ENCODE measurements at regions not wholly inside any gene's neighbourhood (a gene's known extent, or its start where the extent isn't known, plus 50 kb on each side); places are given as distances from the start of the nearest gene placed in this dataset.
"Not testable (repeated sequence)": the region's sequence is repeated elsewhere in the genome, so short reads cannot be mapped to it uniquely, and the experiment has no call there.

DNA sequence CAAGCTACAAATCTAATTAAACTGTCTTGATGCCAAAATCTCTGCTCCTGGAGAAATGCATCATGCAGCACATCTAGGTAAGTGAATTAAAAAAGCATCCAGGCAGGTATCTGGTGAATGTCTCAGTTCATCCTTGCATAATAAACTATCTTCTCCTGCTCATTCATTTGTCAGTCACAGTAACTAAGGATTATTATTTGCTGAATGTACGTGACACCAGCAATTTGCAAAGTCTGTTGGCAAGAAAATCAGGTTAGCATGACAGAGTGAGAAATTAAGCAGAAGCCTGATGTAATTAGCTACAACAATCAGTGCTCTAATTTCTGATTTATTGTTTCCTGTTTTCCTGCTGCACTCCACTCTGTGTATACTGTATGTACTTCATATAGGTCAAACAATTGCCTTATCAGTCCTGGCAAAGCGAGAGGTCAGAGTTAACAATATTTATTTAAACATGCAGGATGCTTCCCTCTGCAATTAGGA, 213.6 kb downstream of the FBXO8 start:
- no peak for DNase-seq (ENCODE audit: low read depth)

DNA sequence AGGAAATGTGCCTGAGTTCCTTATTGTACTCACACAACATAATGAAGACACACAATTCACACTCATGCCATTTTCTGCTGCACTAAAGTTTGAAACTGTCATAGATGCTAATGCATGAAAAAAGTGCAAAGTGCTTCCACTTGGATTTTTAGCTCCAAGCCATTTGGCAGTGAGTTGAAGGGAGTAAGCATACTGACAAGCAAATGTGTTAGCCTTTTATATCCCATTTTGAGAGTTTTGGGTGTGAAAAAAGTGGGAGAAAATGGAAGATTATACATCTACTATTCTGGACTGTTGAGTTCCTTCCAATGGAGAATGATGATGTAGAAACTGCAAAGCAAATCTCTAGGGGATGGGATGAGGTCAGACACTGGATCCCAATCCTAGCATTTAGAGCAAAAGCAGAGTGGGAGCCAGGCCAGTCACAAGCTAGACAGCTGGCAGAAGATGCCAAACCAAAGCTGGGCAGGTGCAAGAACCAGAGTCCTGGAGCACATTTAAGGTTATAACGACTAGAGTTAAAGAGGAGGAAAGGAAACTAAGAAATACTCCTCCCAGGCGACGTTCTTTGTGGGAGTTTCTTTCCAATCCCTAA, 216.8 kb downstream of the FBXO8 start:
- no peak for DNase-seq (ENCODE audit: low read depth)

DNA sequence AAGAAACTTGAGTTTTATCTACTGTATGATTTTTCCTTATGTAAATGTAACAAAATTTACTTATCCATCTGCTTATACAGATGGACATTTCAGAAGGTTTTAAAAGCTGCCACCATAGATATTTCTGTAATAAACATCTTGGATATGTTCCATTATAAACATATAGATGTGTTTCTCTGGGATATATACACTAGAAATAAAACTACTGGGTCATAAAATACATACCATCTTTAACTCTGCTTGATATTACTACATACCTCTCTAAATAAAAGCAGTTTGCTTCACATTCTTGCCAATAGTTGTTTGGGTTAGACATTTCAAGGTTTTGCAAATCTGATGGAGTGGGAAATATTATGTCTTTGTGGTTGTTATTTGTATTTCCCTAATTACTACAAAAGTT, 220.6 kb downstream of the FBXO8 start:
- DNase-seq (ENCODE audit: low read depth): no peak

DNA sequence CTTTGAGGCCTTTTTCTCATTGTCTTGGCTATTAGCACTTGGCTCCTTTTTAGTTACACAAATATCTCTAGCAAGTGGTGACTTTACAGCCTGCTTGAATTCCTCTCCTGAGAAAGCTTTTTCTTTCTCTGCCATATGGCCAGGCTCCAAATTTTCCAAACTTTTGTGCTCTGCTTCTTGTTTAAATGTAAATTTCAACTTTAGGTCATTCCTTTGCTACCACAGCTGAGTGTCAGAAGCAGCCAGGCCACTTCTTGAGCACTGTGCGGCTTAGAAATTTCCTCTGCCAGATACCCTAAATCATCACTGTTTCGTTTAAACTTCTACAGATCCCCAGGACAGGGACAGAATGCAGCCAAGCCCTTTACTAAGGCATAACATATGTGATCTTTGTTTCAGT, 222.4 kb downstream of the FBXO8 start:
- no peak for DNase-seq (ENCODE audit: low read depth)

DNA sequence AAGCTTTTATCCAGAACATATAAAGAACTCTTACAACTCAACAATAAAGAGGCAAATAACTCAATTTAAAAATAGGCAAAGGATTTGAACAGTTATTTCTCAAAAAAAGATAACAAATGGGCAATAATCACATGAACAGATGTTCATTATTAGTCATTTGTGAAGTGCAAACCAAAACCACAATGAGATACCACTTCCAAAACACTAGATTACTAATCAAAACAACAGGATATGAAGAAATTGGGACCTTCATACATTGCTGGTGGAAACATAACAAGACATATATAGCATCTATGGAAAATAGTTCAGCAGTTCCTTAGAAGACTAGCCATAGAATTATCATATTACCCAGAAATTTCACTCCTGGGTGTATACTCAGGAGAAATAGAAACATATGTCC, 224.6 kb downstream of the FBXO8 start:
- no peak for DNase-seq (ENCODE audit: low read depth)

DNA sequence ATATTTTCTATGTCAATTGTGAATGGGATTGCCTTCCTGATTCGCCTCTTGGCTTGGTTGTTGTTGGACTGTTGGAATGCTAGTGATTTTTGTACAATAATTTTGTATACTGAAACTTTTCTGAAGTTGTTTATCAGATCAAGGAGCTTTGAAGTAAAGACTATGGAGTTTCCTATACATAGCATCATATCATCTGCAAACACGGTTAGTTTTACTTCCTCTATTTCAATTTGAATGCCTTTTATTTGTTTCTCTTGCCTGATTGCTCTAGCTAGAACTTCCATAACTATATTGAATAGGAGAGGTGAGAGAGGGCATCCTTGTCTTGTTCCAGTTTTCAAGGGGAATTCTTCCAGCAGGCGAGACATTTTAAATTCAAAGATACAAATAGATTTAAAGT, 226.5 kb downstream of the FBXO8 start:
- no peak for DNase-seq (ENCODE audit: low read depth)

DNA sequence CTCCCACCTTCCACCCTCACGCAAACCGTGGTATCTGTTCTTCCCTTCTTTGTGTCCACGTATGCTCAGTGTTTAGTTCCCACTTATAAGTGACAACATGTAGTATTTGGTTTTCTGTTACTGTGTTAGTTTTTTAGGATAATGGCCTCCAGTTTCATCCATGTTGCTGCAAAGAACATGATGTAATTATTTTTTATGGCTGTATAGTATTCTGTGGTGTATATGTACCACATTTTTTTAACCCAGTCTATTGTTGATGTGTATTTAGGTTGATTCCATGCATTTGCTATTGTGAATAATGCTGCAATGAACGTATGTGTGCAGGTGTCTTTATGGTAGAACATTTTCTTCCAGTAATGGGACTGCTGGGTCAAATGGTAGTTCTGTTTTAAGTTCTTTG, 228.1 kb downstream of the FBXO8 start:
- no peak for DNase-seq (ENCODE audit: low read depth)

DNA sequence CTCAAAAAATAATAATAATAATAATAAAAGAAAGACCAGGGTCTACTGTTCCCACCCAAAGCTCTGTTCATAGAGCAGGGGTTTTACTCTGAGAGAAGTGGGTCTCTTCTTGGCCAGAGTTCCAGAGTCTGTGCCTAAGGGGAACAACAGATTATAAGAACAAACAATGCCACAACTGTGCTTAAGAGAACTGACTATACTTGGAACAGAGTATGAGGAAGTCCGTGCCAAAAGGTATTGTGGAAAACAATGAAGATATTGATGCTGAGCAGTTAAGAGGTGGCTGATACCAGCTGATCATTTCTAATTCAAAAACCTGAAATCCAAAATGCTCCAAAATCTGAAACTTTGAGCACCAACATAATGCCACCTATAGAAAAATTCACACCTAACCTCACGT, 229.6 kb downstream of the FBXO8 start:
- DNase-seq (ENCODE audit: low read depth): no peak

DNA sequence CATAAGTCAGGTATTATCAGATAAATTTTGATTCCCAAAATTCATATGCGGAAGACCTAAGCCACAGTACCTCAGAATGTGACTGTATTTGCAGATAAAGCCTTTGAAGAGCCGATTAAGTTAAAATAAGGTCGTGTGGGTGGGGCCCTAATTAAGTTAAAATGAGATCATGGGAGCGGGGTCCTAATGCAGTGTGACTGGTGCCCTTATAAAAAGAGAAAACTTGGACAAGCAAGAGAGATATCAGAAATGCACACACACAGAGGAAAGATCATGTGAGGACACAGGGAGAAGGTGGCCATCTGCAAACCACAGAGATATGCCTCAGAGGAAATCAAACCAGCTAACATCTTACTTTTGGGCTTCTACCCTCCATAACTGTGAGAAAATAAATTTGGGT, 236.1 kb downstream of the FBXO8 start:
- DNase-seq (ENCODE audit: low read depth): no peak

DNA sequence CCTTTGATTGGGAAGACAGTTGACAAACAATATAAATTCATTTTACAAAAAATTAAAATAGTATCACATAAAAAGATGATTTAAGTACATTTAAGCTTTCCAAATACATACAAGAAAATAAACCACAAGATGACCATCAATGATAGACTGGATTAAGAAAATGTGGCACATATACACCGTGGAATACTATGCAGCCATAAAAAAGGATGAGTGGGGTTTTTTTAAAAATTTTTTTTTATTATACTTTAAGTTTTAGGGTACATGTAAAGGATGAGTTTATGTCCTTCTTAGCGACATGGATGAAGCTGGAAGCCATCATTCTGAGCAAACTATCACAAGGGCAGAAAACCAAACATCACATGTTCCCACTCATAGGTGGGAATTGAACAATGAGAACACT, 237.6 kb downstream of the FBXO8 start:
- not testable (repeated sequence) for DNase-seq (ENCODE audit: low read depth)

DNA sequence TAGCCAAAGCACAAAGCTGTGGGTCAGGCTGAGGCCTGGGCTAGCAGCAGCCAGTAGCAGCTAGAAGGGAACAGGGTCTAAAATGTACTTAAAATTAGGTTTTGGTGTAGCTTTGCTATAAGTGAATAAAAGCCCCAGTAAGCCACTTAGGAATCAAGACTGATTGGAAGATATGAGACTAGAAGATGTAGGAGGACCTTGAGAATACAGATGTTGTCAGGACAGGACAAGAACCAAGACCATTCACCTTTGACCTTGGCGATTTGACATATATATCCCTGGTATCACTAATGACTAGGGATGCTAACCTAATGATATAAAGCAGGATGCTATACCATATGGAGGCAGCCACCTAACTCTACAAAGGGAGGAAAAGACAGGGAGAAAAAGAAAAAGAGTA, 238.1 kb downstream of the FBXO8 start:
- DNase-seq (ENCODE audit: low read depth): no peak

DNA sequence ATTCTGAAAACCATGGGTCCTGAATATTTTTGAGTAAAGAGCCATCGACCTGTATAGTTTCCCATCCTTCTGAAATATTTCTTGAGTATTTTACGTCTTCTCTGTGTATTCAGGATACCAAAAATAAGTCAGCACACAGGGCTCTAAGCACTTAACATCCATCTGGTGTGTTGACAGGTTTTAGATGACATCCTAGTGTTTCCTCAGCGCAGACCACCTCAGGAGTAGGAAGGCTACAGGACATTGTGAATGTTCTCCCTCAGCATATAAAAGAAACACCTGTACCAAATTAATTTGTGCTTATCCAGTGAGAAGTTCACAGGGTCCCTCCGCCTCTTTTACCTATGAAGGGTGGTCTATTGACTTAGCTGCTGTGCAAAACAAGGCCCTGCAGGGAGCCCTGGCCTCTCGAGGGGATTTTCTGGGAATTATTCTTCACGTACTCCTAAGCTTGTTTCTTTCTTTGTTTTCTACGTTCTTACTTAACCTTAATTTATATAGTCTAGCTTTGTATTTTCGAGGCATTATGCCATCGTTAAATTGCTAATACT, 241.8 kb downstream of the FBXO8 start:
- DNase-seq (ENCODE audit: low read depth): no peak

DNA sequence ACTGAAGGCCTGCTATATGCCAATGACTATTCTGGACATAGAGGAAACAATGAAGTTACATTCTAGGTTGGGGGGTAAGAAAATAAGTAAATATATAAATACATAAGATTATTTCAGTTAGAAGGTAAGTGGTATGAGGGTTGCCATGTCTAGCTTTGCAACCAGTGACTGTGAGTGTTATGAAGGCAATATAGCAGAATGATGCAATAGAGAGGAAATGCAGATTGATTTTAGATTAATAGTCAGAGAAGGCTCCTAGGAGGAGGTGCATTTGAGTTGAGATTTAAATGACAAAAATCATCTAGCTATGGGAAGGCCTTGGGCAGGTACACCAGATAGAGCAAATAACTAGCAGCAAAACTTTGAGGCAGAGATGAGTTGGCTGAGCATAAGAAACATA, 243.2 kb downstream of the FBXO8 start:
- no peak for DNase-seq (ENCODE audit: low read depth)

DNA sequence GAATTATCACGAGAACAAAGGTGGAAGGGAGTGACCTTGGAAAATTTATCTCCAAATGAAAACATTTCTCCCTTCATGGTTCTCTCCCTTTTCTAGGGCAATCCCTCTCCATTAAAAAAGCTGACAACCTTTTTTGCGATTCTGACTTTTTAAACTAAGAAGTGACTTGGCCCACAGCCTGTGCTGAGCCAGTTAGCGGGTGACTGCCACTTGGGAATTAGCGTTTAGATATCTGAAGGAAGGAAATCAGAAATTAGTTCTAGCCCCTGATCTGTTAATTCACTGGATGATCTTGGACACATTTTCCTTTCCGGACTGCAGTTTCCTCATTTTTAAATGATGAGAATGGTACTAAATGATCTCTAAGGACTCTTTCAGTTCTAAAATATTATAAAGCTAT, 245.0 kb downstream of the FBXO8 start:
- no peak for DNase-seq (ENCODE audit: low read depth)

DNA sequence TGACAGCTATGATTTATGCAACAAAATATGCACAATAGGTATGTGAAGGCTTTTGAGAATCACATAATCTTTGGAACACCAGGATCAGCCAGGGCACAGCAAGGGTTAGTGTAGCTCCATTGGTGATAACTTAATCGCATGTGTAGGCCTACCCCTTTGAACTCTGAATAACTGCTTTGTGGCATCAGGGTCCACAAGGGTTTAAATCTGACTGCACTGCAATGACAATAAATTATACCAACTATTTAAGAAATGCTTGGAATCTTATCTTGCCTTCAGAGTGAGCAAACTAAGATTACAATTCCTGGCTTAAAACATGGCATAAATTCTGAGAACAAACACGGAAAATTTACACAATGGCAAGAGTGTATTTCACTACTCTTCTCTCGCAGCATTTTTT, 245.8 kb downstream of the FBXO8 start:
- DNase-seq (ENCODE audit: low read depth): no peak

DNA sequence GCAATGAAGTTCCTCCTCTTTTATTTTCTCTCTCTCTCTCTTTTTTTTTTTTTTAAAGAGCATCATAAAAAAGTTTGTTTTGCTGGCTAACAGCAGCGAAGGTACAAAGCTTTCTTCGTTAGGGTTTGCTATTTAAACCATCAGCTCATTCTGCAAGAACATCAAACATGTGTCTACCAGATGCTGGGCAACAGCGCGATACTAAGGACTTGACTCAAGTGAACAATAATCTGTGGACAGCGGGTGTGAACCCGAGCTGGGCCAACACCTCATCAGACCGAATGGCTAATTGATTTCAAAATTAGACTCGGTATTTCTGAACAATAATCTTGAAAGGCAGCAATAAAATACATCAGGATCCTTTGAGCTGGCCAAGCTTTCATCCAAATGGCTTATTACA, 246.4 kb downstream of the FBXO8 start:
- DNase-seq (ENCODE audit: low read depth): no peak

DNA sequence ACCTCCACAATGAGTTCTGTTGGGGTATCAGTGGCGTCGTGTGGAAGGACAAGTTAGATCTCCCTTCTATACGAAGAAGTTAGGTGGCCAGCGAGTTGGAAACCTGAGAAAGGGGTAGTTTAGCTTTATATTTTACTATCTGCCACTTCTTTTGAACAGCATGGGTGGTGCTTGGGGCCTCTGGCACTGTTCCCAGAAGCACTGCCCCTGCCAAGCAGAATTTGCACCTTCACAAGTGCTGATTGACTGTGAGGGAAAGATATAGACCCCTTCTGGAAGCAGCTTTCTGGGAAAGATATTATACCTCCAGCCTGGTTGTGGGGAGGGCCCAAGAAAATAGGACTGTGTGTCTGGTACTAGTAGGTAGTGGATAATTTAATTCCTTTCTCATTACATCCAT, 246.9 kb downstream of the FBXO8 start:
- DNase-seq (ENCODE audit: low read depth): no peak

DNA sequence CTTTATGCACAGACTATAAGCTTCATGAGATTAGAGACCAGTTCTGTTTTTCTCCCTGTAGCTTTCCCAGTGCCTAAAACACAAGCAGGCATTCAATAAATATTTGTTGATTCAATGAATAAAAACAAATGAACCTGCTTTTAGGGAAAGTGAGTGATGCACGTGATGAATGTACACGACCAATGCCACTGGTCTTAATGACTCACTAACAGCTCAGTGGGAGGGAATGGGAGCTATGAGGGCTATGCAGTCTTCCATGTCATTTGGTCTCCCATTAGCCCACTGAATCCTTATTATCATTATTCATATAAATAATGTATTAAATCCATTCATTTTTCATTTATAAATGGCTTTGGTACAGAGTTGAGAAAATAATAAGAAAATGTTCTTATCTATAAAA, 247.4 kb downstream of the FBXO8 start:
- no peak for DNase-seq (ENCODE audit: low read depth)

DNA sequence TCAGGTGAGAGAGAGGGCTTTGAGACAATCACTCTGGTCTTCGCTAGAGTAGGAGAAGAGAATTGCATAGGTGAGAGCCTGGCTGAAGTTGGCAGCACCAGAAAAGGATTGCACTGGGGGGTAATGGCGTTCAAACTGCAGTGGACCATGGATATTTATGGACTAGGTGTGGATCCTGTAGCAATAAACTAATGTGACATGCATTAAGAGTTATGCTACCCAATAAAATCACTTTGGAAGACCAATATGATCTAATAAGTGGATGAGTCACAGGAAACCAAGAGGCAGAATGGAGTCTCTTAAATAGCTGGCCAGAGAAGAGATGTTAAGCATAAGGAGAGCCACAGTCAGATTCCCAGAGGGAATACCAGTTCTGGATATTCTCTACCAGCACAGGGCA, 259.8 kb downstream of the FBXO8 start:
- no peak for DNase-seq (ENCODE audit: low read depth)

DNA sequence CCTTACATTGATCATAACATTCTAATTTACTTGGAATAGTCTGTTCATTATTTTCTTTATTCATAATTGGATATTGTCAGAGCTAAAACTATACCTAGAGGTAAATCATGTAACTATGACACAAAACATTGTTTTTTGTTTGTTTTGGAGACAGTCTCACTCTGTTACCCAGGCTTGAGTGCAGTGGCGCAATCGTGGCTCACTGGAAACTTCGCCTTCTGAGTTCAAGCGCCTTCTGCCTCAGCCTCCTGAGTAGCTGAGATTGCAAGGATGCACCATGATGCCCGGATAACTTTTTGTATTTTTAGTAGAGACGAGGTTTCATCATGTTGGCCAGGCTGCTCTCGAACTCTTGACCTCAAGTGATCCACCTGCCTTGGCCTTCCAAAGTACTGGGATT, 265.2 kb downstream of the FBXO8 start:
- DNase-seq (ENCODE audit: low read depth): no peak

DNA sequence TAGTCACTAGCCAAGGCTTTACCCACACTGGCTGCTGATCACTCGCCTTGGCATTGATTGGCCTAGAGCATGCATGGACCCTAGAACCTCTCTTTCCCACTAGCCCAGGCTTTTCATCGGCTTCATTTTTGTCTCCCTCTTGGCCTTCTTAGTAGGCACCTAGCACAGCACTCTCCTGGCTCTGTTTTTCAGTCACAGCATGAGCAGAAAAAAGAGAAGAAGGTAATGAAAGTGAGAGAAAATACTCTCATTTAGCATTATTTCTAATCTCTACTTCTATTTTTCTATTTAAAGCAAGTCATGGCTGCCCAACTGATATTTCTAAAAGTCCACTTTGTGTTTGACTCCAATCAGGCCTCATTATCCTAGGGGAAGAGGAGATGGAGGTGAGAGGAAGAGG, 267.2 kb downstream of the FBXO8 start:
- DNase-seq (ENCODE audit: low read depth): no peak

DNA sequence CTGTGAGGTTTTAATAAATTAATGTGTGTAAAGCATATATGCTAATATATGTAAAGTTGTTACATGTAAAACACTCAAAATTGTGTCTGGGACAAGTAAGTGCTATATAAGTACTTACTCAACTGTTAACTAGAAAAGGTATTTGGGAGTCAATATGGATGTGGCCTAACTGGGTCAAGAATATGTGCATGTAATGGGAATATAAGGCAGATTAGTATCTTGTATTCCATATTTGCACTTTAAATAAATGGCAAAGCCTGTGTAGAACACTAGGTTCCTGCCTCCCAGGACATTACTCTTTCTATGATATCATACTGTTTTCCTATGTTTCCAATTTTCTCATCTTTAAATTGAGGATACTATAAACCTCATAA, 270.6 kb downstream of the FBXO8 start:
- DNase-seq (ENCODE audit: low read depth): no peak

DNA sequence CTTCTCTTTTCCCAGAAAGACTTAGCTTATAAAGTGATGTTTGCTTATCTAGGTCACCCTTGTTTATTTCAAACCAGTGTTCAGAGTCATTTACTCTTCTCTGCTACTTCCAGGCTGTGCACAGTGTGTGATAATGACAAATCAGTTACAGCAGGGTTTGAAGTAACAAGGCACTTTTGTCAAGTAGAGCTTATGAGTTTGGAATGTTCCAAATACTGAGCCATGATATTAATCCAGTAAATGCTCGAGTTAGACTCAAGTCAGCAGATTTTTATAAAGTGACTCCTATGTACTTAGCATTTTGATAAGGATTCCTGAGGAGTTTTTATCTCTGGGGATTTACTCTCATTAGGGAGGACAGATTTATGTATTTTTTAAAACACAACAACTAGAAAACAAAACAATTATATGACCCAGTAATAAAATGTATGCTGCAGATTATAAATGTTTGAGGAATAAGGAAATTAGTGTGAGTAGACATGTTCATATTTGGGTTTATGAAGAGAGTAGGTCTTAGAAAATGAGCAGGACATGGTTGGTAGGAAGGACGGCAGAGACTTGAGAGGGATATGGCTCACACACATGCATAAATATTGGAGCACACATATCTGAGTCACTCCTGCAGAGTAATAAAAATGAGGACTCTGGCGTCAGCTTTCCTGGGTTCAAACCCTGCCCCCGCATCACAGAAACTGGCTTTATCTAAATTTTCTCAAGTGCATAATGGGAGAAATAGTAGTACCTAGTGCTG, 271.2 kb downstream of the FBXO8 start:
- DNase-seq (ENCODE audit: low read depth): no peak

DNA sequence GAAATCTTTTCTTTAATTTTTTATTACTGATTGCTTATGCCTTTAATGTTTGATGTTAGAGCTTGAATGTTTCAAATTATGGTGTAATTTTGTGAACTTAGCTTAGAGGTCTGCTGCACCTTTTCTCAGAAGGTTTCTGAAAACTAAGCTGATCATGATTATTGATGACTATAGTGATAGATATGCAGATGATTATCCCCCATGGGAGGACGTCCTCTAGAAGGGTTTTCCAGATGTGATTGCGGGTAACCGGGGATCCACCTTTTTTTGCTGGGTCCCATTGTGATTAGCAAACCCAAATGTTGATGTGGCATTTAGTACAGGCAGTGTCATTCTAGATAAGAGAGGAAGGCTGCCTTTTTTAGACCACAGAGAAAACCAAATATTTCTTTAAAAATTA, 272.9 kb downstream of the FBXO8 start:
- DNase-seq (ENCODE audit: low read depth): no peak

All from activated T-cell treated with anti-CD3 and anti-CD28 coated beads for 48 hours (primary cell).